Loucy (cell line): ENCODE measurements at regions not wholly inside any gene's neighbourhood (a gene's known extent, or its start where the extent isn't known, plus 50 kb on each side); places are given as distances from the start of the nearest gene placed in this dataset.

ENCODE experiments used
- H2AFZ ChIP-seq: fragments of 200-600 bp; sonication (generic); 2 replicates; pipeline ENCODE4 v1.6.0; 2016; ENCODE audit warnings: antibody characterized with exemption, mild to moderate bottlenecking, low read length, moderate library complexity
- H3F3A ChIP-seq: fragments of 200-600 bp; 2 replicates; pipeline ENCODE4 v1.6.0; 2016; ENCODE audit warnings: antibody characterized with exemption, low read depth, mild to moderate bottlenecking
- H3K27me3 ChIP-seq: fragments of 200-600 bp; sonication (generic); 2 replicates; pipeline ENCODE4 v1.6.1; 2014; ENCODE audit warnings: low read length, mild to moderate bottlenecking; ENCODE audit not compliant: insufficient read depth, poor library complexity, severe bottlenecking
- H3K36me3 ChIP-seq: fragments of 200-600 bp; sonication (generic); 2 replicates; pipeline ENCODE4 v1.6.1; 2016; ENCODE audit warnings: low read length; ENCODE audit not compliant: insufficient read depth
- H3K4me1 ChIP-seq: fragments of 200-600 bp; sonication (generic); 2 replicates; pipeline ENCODE4 v1.5.1; 2014; ENCODE audit warnings: low read length, mild to moderate bottlenecking; ENCODE audit not compliant: insufficient read depth, poor library complexity, severe bottlenecking
- H3K4me2 ChIP-seq: fragments of 200-600 bp; sonication (generic); 2 replicates; pipeline ENCODE4 v1.6.0; 2014; ENCODE audit warnings: antibody characterized with exemption, low read length, low read depth, mild to moderate bottlenecking; ENCODE audit not compliant: poor library complexity, severe bottlenecking
- H3K4me3 ChIP-seq: fragments of 200-600 bp; sonication (generic); 2 replicates; pipeline ENCODE4 v1.5.1; 2014; ENCODE audit warnings: low read length, mild to moderate bottlenecking, mixed read lengths; ENCODE audit not compliant: poor library complexity, severe bottlenecking
- H3K79me2 ChIP-seq: fragments of 200-600 bp; sonication (generic); 2 replicates; pipeline ENCODE4 v1.6.1; 2014; ENCODE audit warnings: low read length; ENCODE audit not compliant: insufficient read depth
- H3K9ac ChIP-seq: fragments of 200-600 bp; sonication (generic); 2 replicates; pipeline ENCODE4 v1.6.0; 2014; ENCODE audit warnings: mild to moderate bottlenecking, low read depth, low read length, moderate library complexity; ENCODE audit not compliant: poor library complexity, severe bottlenecking
- H3K9me2 ChIP-seq: fragments of 200-600 bp; sonication (generic); replicated peaks from 2 replicates; pipeline ENCODE4 v1.6.1; 2016; ENCODE audit warnings: low read depth, low read length, mixed read lengths
- H3K9me3 ChIP-seq: fragments of 200-600 bp; sonication (generic); 2 replicates; pipeline ENCODE4 v1.6.1; 2014; ENCODE audit warnings: mild to moderate bottlenecking, antibody characterized with exemption, low read length, low read depth; ENCODE audit not compliant: insufficient read depth
- H4K20me1 ChIP-seq: fragments of 200-600 bp; sonication (generic); 2 replicates; pipeline ENCODE4 v1.6.0; 2014; ENCODE audit warnings: antibody characterized with exemption, low read length, mild to moderate bottlenecking; ENCODE audit not compliant: insufficient read depth, poor library complexity, severe bottlenecking
- EZH2phosphoT487 ChIP-seq: fragments of 200-600 bp; IDR thresholded peaks from 2 replicates; pipeline ENCODE4 v1.6.1; 2018; ENCODE audit warnings: antibody characterized with exemption, mild to moderate bottlenecking, moderate library complexity, borderline replicate concordance
- TF ChIP-seq, protein P1 (sequence below): fragments of 200-600 bp; sonication (generic); conservative IDR thresholded peaks from 2 replicates; pipeline ENCODE4 v1.5.1; 2014; ENCODE audit warnings: mild to moderate bottlenecking, antibody characterized with exemption, low read length

GRCh38 chr3:82224661-82225060 lies 463.2 kb upstream of the GBE1 start:
- H3K36me3 ChIP-seq, result no peaks in the 10 kb centered on the region
- no peaks in the 10 kb centered on the region for H3K4me1 ChIP-seq
- TF ChIP-seq EZH2phosphoT487, result no peak
- TF ChIP-seq, protein P1, sequence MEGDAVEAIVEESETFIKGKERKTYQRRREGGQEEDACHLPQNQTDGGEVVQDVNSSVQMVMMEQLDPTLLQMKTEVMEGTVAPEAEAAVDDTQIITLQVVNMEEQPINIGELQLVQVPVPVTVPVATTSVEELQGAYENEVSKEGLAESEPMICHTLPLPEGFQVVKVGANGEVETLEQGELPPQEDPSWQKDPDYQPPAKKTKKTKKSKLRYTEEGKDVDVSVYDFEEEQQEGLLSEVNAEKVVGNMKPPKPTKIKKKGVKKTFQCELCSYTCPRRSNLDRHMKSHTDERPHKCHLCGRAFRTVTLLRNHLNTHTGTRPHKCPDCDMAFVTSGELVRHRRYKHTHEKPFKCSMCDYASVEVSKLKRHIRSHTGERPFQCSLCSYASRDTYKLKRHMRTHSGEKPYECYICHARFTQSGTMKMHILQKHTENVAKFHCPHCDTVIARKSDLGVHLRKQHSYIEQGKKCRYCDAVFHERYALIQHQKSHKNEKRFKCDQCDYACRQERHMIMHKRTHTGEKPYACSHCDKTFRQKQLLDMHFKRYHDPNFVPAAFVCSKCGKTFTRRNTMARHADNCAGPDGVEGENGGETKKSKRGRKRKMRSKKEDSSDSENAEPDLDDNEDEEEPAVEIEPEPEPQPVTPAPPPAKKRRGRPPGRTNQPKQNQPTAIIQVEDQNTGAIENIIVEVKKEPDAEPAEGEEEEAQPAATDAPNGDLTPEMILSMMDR, result no peak
- H3F3A ChIP-seq, result no peaks in the 10 kb centered on the region
- H3K9me3 ChIP-seq, result no peaks in the 10 kb centered on the region
- no peak overlapping the region for H3K9ac ChIP-seq
- H2AFZ ChIP-seq, result no peak overlapping the region
- H4K20me1 ChIP-seq, result no peaks in the 10 kb centered on the region
- no peak overlapping the region for H3K4me3 ChIP-seq
- H3K4me2 ChIP-seq, result no peak overlapping the region
- no peaks in the 10 kb centered on the region for H3K79me2 ChIP-seq
- H3K27me3 ChIP-seq, result no peaks in the 10 kb centered on the region
- H3K9me2 ChIP-seq, result no peaks in the 10 kb centered on the region

GRCh38 chr3:82222401-82222800 lies 461.0 kb upstream of the GBE1 start:
- Histone ChIP-seq H3K9me3 (no peaks in the 10 kb centered on the region), H3F3A (no peaks in the 10 kb centered on the region), H3K9ac (no peak overlapping the region), H2AFZ (no peak overlapping the region), H3K4me2 (no peak overlapping the region), H4K20me1 (no peaks in the 10 kb centered on the region), H3K36me3 (no peaks in the 10 kb centered on the region), H3K4me3 (no peak overlapping the region), H3K4me1 (no peaks in the 10 kb centered on the region), H3K27me3 (no peaks in the 10 kb centered on the region), H3K9me2 (no peaks in the 10 kb centered on the region), H3K79me2 (no peaks in the 10 kb centered on the region)
- TF ChIP-seq, protein P1, result no peak
- TF ChIP-seq EZH2phosphoT487, result no peak

DNA sequence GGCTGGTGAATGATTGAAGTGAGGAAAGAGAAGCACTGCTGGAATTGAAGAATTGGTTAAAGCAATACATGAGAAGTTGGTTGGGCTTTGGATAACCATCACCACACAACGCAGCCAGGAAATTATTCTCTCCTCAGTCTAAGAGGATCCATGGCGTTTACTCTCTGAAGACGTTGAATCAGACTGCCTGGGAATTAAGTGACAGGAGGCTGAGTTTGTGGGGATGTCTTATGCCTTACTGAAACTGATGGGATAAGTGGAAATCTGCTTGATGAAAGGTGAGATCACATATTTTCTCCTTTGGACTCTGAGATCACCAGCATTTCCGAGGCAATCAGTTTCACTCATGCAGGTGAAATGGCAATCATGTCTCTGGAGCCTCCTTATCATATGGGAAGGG lies 456.1 kb upstream of the GBE1 start:
- Histone ChIP-seq H3K9ac (no peak overlapping the region), H3K9me3 (no peaks in the 10 kb centered on the region), H4K20me1 (no peaks in the 10 kb centered on the region), H3K4me1 (no peaks in the 10 kb centered on the region), H3K4me2 (no peak overlapping the region), H3K27me3 (no peaks in the 10 kb centered on the region), H3K9me2 (no peaks in the 10 kb centered on the region), H3K4me3 (no peak overlapping the region), H3K79me2 (no peaks in the 10 kb centered on the region), H3K36me3 (no peaks in the 10 kb centered on the region), H2AFZ (no peak overlapping the region), H3F3A (no peaks in the 10 kb centered on the region)
- TF ChIP-seq, protein P1, result no peak
- no peak for TF ChIP-seq EZH2phosphoT487
